BJ (cell line): ENCODE measurements at regions not wholly inside any gene's neighbourhood (a gene's known extent, or its start where the extent isn't known, plus 50 kb on each side); places are given as distances from the start of the nearest gene placed in this dataset.
"Not testable (repeated sequence)": the region's sequence is repeated elsewhere in the genome, so short reads cannot be mapped to it uniquely, and the experiment has no call there.

Experiments used
- CTCF ChIA-PET: fragments of 350-600 bp; formaldehyde crosslinking; extraction: SDS; loops from one replicate; lab custom pipeline; 2021; ENCODE audit warnings: antibody characterized with exemption, inconsistent platforms; lab: Yijun Ruan, JAX
- POLR2A ChIA-PET: fragments of 300-600 bp; sonication (Branson Sonifier 250); formaldehyde crosslinking; extraction: SDS; loops from one replicate; lab custom pipeline; 2021; ENCODE audit warnings: antibody characterized with exemption; lab: Charles Lee
- DNase-seq: peaks from one replicate; pipeline ENCODE4 v3.0.0-alpha.2; 2011; ENCODE audit warnings: low read depth
- H3K27me3 ChIP-seq: 2 replicates; pipeline ENCODE4 v1.6.0; 2011; ENCODE audit warnings: low read length; ENCODE audit not compliant: control insufficient read depth, insufficient read depth
- H3K36me3 ChIP-seq: 2 replicates; pipeline ENCODE4 v1.5.1; 2011; ENCODE audit warnings: low read length; ENCODE audit not compliant: control insufficient read depth, insufficient read depth
- H3K4me3 ChIP-seq: 2 replicates; pipeline ENCODE4 v1.5.1; 2011; ENCODE audit warnings: low read depth, mild to moderate bottlenecking, control low read depth, low read length
- CTCF ChIP-seq: IDR thresholded peaks from 2 replicates; pipeline ENCODE4 v1.5.1; 2011; ENCODE audit warnings: low read depth, mild to moderate bottlenecking, control low read depth, inconsistent platforms, low read length, moderate library complexity; ENCODE audit not compliant: insufficient read depth

- H3K36me3 ChIP-seq, result no peaks in the 10 kb centered on the region
- DNase-seq, result no peak
- POLR2A ChIA-PET, result no interaction called here
Observed at GRCh38 chr12:28782812-28783211, 366.3 kb upstream of the FAR2 start.

GRCh38 chr12:28787151-28787550 lies 361.9 kb upstream of the FAR2 start:
- Histone ChIP-seq H3K36me3 (no peaks in the 10 kb centered on the region), H3K27me3 (no peaks in the 10 kb centered on the region), H3K4me3 (no peak overlapping the region)
- DNase-seq, result no peak
- ChIA-PET POLR2A (no interaction called here), CTCF (interaction anchor here (0.6 kb wide), 1 partner anchor 65 kb away, joined by 3 read pairs; no protein-coding TSS in a partner anchor)
- TF ChIP-seq CTCF, result no peak

More at GRCh38 chr12:28782812-28783211, 366.3 kb upstream of the FAR2 start:
- CTCF ChIA-PET, result no interaction called here
- no peak for TF ChIP-seq CTCF
- Histone ChIP-seq H3K27me3 (no peaks in the 10 kb centered on the region), H3K4me3 (no peak overlapping the region)

- H3K36me3 ChIP-seq, CTCF ChIA-PET, H3K4me3 ChIP-seq, POLR2A ChIA-PET, DNase-seq, H3K27me3 ChIP-seq: not testable (repeated sequence)
Observed at GRCh38 chr12:28788256-28788655, 360.8 kb upstream of the FAR2 start.

GRCh38 chr12:28793581-28794151 lies 355.4 kb upstream of the FAR2 start:
- POLR2A ChIA-PET, result no interaction called here
- Histone ChIP-seq H3K27me3 (no peaks in the 10 kb centered on the region), H3K4me3 (no peak overlapping the region), H3K36me3 (no peaks in the 10 kb centered on the region)
- DNase-seq, result no peak
- CTCF ChIA-PET, result interaction anchor here (0.8 kb wide), 1 partner anchor 142 kb away, joined by 3 read pairs; no protein-coding TSS in a partner anchor
- TF ChIP-seq CTCF, result no peak

GRCh38 chr12:28794211-28794610 lies 354.9 kb upstream of the FAR2 start:
- TF ChIP-seq CTCF, result no peak
- Histone ChIP-seq H3K27me3 (no peaks in the 10 kb centered on the region), H3K36me3 (no peaks in the 10 kb centered on the region), H3K4me3 (no peak overlapping the region)
- POLR2A ChIA-PET, result no interaction called here
- no peak for DNase-seq
- CTCF ChIA-PET, result no interaction called here

- no peak overlapping the region for H3K4me3 ChIP-seq
- POLR2A ChIA-PET, result no interaction called here
- no peak for TF ChIP-seq CTCF
- no peaks in the 10 kb centered on the region for H3K36me3 ChIP-seq
- CTCF ChIA-PET, result no interaction called here
- no peaks in the 10 kb centered on the region for H3K27me3 ChIP-seq
- DNase-seq, result no peak
Observed at GRCh38 chr12:28794786-28795185, 354.3 kb upstream of the FAR2 start.
